ENCODE measurements at regions not wholly inside any gene's neighbourhood (a gene's known extent, or its start where the extent isn't known, plus 50 kb on each side); places are given as distances from the start of the nearest gene placed in this dataset.

DNA sequence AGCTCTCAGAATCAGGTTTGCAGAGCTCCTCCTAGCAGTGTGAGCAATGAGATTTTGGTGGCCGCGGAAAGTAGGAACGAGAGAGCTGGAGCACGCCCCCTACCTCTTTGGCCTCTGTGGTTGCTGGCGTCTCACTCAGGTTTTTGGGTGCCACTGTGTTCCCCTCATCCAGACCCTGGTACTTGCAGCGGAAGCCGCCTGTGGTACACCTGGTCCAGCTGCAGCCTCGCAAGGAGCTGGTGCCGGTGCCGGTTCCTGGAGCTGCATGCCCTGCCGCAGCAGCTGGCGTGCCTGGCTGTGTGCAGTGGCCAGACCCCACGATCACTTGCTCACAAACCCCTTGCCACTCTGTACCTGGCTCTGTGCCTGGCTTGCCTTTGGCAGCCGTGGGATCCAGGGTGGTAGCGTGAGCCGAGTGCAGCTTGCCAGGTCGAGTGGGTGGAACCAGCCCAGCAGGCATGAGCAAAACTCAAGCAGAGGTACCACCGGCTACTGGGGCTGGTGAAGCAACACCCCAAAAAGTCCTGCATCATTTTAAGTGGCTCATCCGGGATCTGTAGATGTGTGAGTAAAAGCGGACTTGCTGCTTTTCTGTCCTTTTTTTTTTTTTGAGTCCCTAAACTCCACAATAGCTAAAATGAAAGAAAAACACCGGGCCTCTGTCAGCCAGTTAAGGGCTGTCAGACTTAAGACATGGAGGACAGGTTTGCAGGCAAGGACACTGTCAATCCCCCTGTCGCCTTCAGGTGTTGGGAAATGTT lies 844.9 kb downstream of the KCNT2 start (continued):
- TF ChIP-seq, protein P1, sequence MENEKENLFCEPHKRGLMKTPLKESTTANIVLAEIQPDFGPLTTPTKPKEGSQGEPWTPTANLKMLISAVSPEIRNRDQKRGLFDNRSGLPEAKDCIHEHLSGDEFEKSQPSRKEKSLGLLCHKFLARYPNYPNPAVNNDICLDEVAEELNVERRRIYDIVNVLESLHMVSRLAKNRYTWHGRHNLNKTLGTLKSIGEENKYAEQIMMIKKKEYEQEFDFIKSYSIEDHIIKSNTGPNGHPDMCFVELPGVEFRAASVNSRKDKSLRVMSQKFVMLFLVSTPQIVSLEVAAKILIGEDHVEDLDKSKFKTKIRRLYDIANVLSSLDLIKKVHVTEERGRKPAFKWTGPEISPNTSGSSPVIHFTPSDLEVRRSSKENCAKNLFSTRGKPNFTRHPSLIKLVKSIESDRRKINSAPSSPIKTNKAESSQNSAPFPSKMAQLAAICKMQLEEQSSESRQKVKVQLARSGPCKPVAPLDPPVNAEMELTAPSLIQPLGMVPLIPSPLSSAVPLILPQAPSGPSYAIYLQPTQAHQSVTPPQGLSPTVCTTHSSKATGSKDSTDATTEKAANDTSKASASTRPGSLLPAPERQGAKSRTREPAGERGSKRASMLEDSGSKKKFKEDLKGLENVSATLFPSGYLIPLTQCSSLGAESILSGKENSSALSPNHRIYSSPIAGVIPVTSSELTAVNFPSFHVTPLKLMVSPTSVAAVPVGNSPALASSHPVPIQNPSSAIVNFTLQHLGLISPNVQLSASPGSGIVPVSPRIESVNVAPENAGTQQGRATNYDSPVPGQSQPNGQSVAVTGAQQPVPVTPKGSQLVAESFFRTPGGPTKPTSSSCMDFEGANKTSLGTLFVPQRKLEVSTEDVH (IDR thresholded peaks at IDR 0.05; ENCODE audit: low read depth, partially characterized antibody), result no peak
- no peak for TF ChIP-seq TEAD2 (tag; IDR thresholded peaks at IDR 0.05)
- TF ChIP-seq, protein P2, sequence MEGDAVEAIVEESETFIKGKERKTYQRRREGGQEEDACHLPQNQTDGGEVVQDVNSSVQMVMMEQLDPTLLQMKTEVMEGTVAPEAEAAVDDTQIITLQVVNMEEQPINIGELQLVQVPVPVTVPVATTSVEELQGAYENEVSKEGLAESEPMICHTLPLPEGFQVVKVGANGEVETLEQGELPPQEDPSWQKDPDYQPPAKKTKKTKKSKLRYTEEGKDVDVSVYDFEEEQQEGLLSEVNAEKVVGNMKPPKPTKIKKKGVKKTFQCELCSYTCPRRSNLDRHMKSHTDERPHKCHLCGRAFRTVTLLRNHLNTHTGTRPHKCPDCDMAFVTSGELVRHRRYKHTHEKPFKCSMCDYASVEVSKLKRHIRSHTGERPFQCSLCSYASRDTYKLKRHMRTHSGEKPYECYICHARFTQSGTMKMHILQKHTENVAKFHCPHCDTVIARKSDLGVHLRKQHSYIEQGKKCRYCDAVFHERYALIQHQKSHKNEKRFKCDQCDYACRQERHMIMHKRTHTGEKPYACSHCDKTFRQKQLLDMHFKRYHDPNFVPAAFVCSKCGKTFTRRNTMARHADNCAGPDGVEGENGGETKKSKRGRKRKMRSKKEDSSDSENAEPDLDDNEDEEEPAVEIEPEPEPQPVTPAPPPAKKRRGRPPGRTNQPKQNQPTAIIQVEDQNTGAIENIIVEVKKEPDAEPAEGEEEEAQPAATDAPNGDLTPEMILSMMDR (IDR thresholded peaks at IDR 0.05 in 2 of 3, conservative IDR thresholded peaks at IDR 0.05 in 1 of 3; ENCODE audit: insufficient read depth in 2 of 3, low read depth in 1 of 3, low read length in 3 of 3), result peak in 2 of 3 experiments; percentile 24 to 25; a peak in 1 of 6 replicates
- peak in 1 of 2 experiments; percentile 56; a peak in 1 of 4 replicates for TF ChIP-seq FOXA3 (CRISPR knock-in tag; conservative IDR thresholded peaks at IDR 0.05 in 1 of 2, IDR thresholded peaks at IDR 0.05 in 1 of 2)
- TF ChIP-seq GABPA (tag; conservative IDR thresholded peaks at IDR 0.05; ENCODE audit: low read depth), result no peak
- TF ChIP-seq, protein P3, sequence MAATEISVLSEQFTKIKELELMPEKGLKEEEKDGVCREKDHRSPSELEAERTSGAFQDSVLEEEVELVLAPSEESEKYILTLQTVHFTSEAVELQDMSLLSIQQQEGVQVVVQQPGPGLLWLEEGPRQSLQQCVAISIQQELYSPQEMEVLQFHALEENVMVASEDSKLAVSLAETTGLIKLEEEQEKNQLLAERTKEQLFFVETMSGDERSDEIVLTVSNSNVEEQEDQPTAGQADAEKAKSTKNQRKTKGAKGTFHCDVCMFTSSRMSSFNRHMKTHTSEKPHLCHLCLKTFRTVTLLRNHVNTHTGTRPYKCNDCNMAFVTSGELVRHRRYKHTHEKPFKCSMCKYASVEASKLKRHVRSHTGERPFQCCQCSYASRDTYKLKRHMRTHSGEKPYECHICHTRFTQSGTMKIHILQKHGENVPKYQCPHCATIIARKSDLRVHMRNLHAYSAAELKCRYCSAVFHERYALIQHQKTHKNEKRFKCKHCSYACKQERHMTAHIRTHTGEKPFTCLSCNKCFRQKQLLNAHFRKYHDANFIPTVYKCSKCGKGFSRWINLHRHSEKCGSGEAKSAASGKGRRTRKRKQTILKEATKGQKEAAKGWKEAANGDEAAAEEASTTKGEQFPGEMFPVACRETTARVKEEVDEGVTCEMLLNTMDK (IDR thresholded peaks at IDR 0.05; ENCODE audit: borderline replicate concordance, insufficient read depth, low read depth, low read length, poor library complexity, severe bottlenecking), result peak; percentile 7
- TF ChIP-seq CBX5 (IDR thresholded peaks at IDR 0.05; ENCODE audit: borderline replicate concordance, low read depth), result no peak
- peak; percentile 45 for TF ChIP-seq RBBP5 (IDR thresholded peaks at IDR 0.05; ENCODE audit: borderline replicate concordance, insufficient read depth, low read length, poor library complexity, severe bottlenecking)
- TF ChIP-seq PTBP1 (IDR thresholded peaks at IDR 0.05; ENCODE audit: low read depth, low read length), result no peak
- no peak for TF ChIP-seq ZNF431 (CRISPR knock-in tag; IDR thresholded peaks at IDR 0.05)
- TF ChIP-seq, protein P4, sequence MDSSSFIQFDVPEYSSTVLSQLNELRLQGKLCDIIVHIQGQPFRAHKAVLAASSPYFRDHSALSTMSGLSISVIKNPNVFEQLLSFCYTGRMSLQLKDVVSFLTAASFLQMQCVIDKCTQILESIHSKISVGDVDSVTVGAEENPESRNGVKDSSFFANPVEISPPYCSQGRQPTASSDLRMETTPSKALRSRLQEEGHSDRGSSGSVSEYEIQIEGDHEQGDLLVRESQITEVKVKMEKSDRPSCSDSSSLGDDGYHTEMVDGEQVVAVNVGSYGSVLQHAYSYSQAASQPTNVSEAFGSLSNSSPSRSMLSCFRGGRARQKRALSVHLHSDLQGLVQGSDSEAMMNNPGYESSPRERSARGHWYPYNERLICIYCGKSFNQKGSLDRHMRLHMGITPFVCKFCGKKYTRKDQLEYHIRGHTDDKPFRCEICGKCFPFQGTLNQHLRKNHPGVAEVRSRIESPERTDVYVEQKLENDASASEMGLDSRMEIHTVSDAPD (CRISPR knock-in tag; IDR thresholded peaks at IDR 0.05), result no peak
- TF ChIP-seq ZNF584 (CRISPR knock-in tag; IDR thresholded peaks at IDR 0.05; ENCODE audit: low read depth), result no peak
- TF ChIP-seq SMARCE1 (IDR thresholded peaks at IDR 0.05), result 0 out of 2 replicates have a peak, but pooled peaks have one; percentile 40
- no peak for TF ChIP-seq ZNF3 (CRISPR knock-in tag; IDR thresholded peaks at IDR 0.05)
- TF ChIP-seq, protein P5, sequence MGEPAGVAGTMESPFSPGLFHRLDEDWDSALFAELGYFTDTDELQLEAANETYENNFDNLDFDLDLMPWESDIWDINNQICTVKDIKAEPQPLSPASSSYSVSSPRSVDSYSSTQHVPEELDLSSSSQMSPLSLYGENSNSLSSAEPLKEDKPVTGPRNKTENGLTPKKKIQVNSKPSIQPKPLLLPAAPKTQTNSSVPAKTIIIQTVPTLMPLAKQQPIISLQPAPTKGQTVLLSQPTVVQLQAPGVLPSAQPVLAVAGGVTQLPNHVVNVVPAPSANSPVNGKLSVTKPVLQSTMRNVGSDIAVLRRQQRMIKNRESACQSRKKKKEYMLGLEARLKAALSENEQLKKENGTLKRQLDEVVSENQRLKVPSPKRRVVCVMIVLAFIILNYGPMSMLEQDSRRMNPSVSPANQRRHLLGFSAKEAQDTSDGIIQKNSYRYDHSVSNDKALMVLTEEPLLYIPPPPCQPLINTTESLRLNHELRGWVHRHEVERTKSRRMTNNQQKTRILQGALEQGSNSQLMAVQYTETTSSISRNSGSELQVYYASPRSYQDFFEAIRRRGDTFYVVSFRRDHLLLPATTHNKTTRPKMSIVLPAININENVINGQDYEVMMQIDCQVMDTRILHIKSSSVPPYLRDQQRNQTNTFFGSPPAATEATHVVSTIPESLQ (CRISPR knock-in tag; IDR thresholded peaks at IDR 0.05), result peak; percentile 59; the same call in 1 of the 2 replicates

Measured in K562 (cell line).